RWPE2 (cell line): ENCODE measurements at regions not wholly inside any gene's neighbourhood (a gene's known extent, or its start where the extent isn't known, plus 50 kb on each side); places are given as distances from the start of the nearest gene placed in this dataset.

Experiments used
- ATAC-seq: fragments of 200-7000 bp; cut with Tn5 transposase; 3 replicates; pipeline ENCODE4 v1.9.1; 2021; ENCODE audit warnings: low read depth
- DNase-seq: peaks from one replicate; pipeline ENCODE4 v3.0.0-alpha.2; 2020; ENCODE audit warnings: low spot score
- H3K27ac ChIP-seq: fragments of 450-650 bp; 2 replicates; pipeline ENCODE4 v1.5.1; 2017; ENCODE audit warnings: mild to moderate bottlenecking; ENCODE audit not compliant: poor library complexity, severe bottlenecking
- H3K27me3 ChIP-seq: fragments of 250-450 bp; sonication (Bioruptor Pico); 2 replicates; pipeline ENCODE4 v1.5.1; 2021; ENCODE audit warnings: mild to moderate bottlenecking, moderate library complexity; ENCODE audit not compliant: insufficient read depth, poor library complexity, severe bottlenecking
- H3K36me3 ChIP-seq: fragments of 250-450 bp; sonication (Bioruptor Pico); 2 replicates; pipeline ENCODE4 v1.5.1; 2020; ENCODE audit warnings: low read depth, mild to moderate bottlenecking, moderate library complexity
- H3K4me1 ChIP-seq: fragments of 250-450 bp; sonication (Bioruptor Pico); 2 replicates; pipeline ENCODE4 v1.5.1; 2021; ENCODE audit warnings: mild to moderate bottlenecking, moderate library complexity; ENCODE audit not compliant: insufficient read depth, poor library complexity, severe bottlenecking
- H3K4me3 ChIP-seq: fragments of 250-450 bp; sonication (Bioruptor Pico); 2 replicates; pipeline ENCODE4 v1.5.1; 2021; ENCODE audit warnings: mild to moderate bottlenecking, moderate library complexity; ENCODE audit not compliant: severe bottlenecking
- H3K9me3 ChIP-seq: fragments of 250-450 bp; sonication (Bioruptor Pico); 2 replicates; pipeline ENCODE4 v1.5.1; 2021; ENCODE audit warnings: mild to moderate bottlenecking, moderate library complexity; ENCODE audit not compliant: severe bottlenecking
- TF ChIP-seq, protein P1 (sequence below): fragments of 450-650 bp; IDR thresholded peaks from one replicate; pipeline ENCODE4 v1.5.1; 2017; ENCODE audit warnings: mild to moderate bottlenecking, moderate library complexity; ENCODE audit not compliant: poor library complexity, severe bottlenecking

DNA sequence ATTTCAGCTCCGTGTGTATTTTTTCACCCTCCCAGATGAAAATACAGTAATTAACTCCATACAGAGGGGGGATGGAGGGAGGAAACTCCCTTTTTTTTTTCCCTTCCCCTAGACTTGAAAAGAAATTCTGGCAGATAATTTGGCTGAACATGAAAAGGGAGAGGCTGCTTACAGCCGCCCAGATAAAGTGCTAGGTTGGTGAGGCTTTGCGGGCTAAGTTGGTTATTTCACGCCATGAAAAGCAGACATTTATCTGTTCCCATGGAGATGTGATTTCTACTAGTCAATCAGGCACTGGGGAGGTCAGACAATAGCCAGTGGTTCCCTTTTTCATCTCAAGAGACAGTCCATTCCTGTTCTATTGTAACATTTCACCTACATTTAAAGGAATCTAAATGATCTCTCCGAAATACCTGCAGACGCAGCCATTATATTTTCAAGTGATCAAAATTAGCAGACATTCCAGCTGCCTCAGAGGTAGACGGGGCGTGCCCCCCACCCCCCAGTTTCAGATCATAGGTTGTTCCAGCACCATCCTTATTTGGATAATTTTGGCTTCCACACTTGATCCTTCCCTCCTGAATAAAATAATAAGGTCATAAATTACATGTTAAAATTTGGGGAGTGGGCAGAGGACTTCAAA lies 143.9 kb upstream of the ZNF217 start:
- no peak overlapping the region for H3K4me3 ChIP-seq
- peaks cover 64% of the 10 kb centered on the region for H3K4me1 ChIP-seq
- H3K27ac ChIP-seq = peak overlapping the region; percentile 97

DNA sequence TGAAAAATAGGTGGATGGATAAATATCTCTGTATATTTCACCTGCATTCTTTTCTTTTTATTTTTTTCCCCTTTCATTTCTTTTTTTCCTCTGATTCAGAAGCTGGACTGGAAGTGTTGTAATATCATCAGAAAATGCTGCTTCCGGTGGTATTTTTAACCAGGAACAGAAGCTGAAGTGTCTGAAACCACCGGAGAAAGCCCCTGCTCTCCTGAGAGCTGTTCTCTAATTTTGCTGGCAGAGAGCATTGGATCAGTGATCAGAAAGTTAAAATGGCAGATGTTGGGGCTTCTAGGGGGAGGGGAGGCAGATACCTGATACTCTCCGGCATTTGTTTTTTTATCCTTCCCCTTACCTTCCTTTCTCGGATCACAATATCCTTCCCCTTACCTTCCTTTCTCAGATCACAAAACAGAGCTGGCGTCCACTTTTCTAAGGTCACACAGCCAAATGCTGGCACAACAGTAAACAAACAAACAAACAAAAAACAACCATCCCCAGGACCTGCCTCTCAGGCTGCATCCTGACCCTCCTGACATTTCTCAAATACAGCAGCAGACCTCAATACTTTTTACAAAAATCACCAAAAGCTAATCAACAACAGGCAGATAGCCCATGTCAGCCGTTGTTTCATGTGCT lies 143.2 kb upstream of the ZNF217 start:
- no peaks in the 10 kb centered on the region for H3K36me3 ChIP-seq
- H3K27ac ChIP-seq = peak overlapping the region; percentile 97
- H3K4me3 ChIP-seq = no peak overlapping the region
- ATAC-seq (no peak), DNase-seq (peak; percentile 24)
- no peaks in the 10 kb centered on the region for H3K27me3 ChIP-seq
- TF ChIP-seq, protein P1, sequence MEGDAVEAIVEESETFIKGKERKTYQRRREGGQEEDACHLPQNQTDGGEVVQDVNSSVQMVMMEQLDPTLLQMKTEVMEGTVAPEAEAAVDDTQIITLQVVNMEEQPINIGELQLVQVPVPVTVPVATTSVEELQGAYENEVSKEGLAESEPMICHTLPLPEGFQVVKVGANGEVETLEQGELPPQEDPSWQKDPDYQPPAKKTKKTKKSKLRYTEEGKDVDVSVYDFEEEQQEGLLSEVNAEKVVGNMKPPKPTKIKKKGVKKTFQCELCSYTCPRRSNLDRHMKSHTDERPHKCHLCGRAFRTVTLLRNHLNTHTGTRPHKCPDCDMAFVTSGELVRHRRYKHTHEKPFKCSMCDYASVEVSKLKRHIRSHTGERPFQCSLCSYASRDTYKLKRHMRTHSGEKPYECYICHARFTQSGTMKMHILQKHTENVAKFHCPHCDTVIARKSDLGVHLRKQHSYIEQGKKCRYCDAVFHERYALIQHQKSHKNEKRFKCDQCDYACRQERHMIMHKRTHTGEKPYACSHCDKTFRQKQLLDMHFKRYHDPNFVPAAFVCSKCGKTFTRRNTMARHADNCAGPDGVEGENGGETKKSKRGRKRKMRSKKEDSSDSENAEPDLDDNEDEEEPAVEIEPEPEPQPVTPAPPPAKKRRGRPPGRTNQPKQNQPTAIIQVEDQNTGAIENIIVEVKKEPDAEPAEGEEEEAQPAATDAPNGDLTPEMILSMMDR = no peak
- H3K4me1 ChIP-seq = peaks cover 64% of the 10 kb centered on the region
- H3K9me3 ChIP-seq = no peaks in the 10 kb centered on the region

More for the DNA sequence above, 143.9 kb upstream of the ZNF217 start:
- DNase-seq = peak; percentile 38
- Histone ChIP-seq H3K27me3 (no peaks in the 10 kb centered on the region), H3K36me3 (no peaks in the 10 kb centered on the region), H3K9me3 (no peaks in the 10 kb centered on the region)
- no peak for ATAC-seq
- TF ChIP-seq, protein P1 = no peak

DNA sequence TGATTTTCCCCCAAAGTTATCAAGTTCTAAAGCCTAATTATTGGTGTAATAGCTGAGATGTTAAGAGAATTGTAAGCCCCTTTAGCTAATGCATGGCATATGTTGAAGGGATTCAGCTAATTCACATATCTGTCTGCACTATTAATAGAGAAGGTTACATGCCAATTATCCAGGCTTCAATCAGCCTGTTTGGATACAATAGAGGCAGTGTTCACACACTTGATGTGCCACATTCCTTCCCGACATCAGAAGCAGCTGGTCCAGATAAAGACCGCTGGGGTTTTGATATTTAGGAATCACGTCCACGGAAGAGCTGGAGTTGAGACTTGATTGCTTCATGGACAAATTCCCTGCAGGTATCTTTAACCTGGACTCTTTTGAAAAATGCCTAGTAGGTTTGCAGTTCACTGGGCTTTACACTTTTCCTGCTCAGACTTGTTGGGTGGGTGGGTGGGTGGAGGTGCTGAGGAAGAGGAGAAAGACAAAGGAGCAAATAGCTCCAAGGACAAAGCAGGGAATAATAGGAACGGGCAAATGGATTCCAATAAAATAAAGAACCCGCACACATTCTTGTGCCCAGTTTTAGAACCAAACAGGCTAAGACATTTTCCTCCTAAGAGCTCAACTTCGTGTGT lies 142.6 kb upstream of the ZNF217 start:
- Histone ChIP-seq H3K36me3 (no peaks in the 10 kb centered on the region), H3K27me3 (no peaks in the 10 kb centered on the region), H3K9me3 (no peaks in the 10 kb centered on the region), H3K27ac (peak overlapping the region; percentile 97), H3K4me3 (no peak overlapping the region), H3K4me1 (peaks cover 63% of the 10 kb centered on the region)
- TF ChIP-seq, protein P1 = no peak
- peak; percentile 3; the same call in 1 of the 3 replicates for ATAC-seq
- DNase-seq = peak; percentile 32

GRCh38 chr20:53735536-53736050 lies 142.0 kb upstream of the ZNF217 start:
- ATAC-seq (peak; percentile 83), DNase-seq (peak; percentile 95)
- Histone ChIP-seq H3K36me3 (no peaks in the 10 kb centered on the region), H3K4me3 (no peak overlapping the region), H3K27ac (peak overlapping the region; percentile 97), H3K27me3 (no peaks in the 10 kb centered on the region), H3K4me1 (peaks cover 57% of the 10 kb centered on the region), H3K9me3 (no peaks in the 10 kb centered on the region)
- TF ChIP-seq, protein P1 = no peak
